ENCODE measurements at regions not wholly inside any gene's neighbourhood (a gene's known extent, or its start where the extent isn't known, plus 50 kb on each side); places are given as distances from the start of the nearest gene placed in this dataset.
"Not testable (repeated sequence)": the region's sequence is repeated elsewhere in the genome, so short reads cannot be mapped to it uniquely, and the experiment has no call there.

DNA sequence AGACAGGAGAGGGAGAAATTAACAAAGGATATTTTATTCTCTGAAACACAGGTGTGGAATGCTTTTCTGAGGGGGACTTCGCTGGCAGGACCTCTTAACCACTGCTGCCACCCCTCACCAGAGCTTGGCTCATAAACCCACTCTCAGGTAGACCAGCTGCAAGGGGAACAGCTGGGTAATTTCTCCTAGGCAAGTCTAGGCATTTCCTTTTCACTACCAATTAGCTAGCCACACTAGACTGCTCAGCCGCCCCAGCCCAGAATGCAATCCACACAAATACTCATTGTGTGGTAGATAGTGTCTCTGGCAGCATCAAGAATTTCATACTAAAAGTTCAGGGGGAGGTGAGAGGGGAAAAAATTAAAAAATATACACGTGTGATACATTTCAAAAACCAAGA lies 267.6 kb upstream of the ID4 start:
- DNase-seq: no peak

DNA sequence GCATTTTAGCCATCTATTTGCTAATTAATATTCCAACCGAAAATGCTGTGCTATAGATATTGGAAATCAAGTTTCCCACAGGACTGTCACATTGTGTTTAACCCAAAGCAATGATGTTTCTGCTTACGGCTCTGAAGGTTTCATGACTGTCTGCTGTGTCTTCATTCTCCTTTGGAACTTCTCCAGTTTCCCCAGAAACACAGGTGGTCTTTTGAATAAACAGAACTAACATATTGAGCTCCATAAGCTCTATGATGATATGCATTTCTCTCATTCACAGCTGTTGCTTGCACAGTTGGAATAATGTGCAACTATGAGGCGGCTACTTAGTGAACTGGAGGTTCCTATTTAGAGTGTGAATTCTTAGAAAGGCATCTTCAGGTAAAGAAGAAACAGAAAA lies 266.0 kb upstream of the ID4 start:
- no peak for DNase-seq

GRCh38 chr6:19578481-19578880 lies 258.7 kb upstream of the ID4 start:
- no peak for DNase-seq

- not testable (repeated sequence) for DNase-seq
Observed at GRCh38 chr6:19584207-19584606, 253.0 kb upstream of the ID4 start.

- DNase-seq: no peak
Observed at GRCh38 chr6:19587238-19587942, 249.8 kb upstream of the ID4 start.

DNA sequence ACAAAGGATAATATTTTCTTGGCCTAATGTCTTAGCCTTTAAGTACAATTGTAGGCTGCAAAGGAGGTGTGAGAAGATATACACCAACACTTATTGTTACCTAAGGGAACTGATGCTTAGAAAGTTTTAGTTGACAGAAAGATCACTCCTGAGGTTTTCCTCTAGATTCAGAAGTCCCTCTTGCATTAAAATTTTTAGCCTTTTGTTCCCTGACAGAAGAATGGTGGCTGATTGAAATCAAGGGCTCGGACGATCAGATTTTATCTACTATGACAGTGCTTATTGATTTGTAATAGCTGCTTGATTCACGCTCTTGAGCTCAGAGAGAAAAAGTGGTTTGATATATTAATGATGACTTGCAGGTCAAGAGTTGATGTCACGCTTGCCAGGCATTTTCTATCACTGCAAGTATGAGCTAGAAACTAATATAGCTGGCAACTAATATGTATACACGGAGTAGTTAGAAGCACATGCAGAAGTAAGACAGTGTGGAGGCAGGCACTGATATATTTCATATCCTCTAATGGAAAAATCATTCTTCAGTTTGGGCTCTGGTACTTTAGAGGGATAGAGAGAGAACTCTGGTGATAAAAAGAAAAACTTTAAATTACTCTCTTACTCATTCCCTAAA lies 246.6 kb upstream of the ID4 start:
- no peak for DNase-seq

DNA sequence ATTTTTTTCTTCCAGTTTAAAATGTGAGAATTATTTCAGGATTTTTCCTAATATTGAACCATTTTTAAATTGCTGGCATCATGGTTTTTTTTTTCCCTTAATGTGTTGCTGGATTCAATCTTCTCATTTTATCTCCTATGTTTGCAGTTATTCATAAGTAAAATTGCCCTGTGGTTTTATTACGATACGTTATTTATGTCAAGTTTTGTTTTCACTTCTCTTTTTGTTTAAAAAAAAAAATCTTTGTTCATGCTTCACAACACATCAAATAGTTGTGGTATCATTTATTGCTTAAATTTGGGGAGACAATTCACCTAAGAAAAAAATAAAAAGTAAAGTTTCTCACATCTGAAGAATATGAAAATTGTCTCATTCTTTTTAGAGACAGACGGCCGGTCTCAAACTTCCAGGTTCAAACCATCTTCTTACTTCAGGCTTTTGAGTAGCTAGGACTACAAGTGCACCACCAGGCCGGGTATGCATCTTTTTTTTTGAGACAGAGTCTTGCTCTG lies 239.3 kb upstream of the ID4 start:
- DNase-seq: no peak

DNA sequence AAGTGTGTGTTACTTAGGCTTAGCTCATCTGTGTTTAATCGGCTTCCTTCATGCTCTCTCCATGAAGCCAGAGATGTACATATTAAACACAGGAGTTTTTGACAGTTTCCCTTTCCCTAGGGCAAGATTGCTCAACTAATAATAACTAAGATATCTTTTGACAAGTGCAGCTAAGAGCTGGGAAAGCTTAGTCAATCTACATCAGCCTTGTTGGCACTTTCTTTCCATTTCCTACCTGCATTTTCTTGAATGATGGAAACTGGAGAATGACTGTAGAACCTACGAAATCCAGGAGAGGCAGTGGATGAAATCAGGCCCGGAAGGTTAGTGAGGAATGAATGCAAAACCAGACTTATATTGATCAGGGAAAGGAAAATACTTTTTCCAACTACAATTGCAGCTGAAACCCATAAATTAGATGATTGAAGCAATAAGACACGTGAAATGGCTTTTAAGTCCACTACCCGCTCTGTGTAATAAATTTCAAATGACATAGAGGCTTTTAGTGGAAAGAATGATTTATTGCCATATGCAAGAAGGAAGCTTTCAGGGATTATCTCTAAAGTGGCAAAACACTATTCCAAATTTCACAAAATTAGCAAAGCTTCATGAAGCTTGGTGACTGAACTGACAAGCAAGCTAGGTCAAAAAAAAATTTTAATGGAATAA lies 237.2 kb upstream of the ID4 start:
- DNase-seq: no peak

- no peak for DNase-seq
Observed at GRCh38 chr6:19602434-19603013, 234.6 kb upstream of the ID4 start.

GRCh38 chr6:19603721-19604120 lies 233.4 kb upstream of the ID4 start:
- no peak for DNase-seq

- no peak for DNase-seq
Observed at GRCh38 chr6:19605624-19606023, 231.5 kb upstream of the ID4 start.

DNA sequence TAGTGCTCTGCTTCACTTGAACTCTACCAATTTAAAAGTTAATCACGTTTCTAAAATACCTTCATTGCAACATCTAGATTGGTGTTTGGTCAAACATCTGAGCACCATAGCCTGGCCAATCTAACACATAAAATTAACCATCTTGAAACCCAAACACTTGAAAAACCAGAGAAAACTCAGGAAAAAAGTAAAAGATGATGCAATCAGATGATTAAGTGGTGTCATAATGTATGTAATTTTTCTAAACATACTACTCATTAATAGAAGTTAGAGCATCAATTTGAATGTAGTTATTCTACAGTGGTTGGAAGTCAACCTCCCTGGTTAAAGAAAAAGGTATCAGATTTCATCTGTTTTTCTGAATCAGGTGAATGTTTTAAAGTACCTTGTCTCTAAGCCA lies 228.6 kb upstream of the ID4 start:
- DNase-seq: no peak

DNA sequence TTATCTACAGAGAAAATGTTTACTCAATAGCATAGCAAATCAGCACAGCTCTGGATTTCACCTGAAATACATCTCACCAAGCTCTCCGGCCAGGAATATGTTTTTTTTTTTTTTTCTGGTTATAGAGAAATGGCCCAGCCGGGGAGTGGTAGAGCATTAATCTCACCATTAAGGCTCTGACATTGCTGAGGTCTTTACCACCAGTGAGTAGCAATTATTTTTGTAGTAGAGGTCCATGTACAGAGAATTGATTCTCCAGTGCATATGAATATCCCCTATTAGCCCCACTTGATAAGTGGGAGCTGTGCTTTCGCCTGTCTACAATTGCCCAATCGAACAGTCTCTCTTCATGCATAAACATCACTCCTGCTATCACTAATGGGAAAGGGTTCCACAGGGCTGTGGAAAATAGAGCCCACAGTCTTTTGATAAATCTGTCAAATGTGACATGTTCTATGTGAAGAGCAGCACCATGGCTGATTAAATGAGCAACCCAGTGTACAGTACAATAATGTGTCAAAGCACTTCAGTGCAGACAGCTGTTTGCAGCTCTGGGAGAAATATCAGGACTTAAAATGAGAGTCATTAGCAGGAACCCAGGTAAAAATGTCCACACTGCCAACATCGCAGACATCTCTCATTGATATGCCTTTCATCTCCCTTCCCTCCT lies 227.1 kb upstream of the ID4 start:
- no peak for DNase-seq

DNA sequence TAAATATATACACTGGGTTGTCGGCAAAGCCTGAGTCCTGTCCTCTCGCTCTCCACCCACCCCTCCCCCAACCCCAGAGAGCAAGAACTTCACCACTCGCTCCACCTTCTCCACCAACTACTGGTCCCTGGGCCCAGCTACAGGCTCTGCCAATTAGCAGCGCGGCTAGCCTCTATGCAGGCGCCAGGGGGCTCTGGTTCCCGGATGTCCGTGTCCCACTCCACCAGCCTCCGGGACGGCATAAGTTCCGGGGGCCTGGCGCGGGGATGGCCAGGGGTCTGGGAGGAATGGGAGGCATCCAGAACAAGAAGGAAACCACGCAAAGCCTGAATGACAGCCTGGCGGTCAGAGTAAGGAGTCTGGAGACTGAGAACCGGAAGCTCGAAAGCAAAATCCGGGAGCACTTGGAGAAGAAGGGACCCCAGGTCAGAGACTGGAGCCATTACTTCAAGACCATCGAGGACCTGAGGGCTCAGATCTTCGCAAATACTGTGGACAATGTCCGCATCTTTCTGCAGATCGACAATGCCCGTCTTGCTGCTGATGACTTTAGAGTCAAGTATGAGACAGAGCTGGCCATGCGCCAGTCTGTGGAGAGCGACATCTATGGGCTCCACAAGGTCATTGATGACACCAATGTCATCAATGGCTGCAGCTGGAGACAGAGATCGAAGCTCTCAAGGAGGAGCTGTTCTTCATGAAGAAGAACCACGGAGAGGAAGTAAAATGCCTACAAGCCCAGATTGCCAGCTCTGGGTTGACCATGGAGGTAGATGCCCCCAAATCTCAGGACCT lies 224.3 kb upstream of the ID4 start:
- DNase-seq: not testable (repeated sequence)

- DNase-seq: no peak
Observed at GRCh38 chr6:19613678-19614077, 223.5 kb upstream of the ID4 start.

DNA sequence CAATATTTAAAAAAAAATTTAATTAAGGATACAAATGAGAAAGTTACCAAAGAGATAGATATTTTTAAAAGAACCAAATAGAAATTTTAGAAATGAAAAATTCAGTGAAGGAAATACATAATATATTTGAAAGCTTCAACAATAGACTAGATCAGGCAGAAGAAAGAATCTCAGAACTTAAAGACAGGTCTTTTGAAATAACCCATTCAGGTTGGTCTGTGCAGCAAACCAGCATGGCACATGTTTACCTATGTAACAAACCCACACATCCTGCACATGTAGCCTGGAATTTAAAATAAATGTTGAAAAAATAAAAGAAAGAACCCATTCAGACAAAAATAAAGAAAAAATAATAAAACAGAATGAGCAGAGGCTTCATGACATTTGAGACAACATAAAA lies 221.1 kb upstream of the ID4 start:
- no peak for DNase-seq

DNA sequence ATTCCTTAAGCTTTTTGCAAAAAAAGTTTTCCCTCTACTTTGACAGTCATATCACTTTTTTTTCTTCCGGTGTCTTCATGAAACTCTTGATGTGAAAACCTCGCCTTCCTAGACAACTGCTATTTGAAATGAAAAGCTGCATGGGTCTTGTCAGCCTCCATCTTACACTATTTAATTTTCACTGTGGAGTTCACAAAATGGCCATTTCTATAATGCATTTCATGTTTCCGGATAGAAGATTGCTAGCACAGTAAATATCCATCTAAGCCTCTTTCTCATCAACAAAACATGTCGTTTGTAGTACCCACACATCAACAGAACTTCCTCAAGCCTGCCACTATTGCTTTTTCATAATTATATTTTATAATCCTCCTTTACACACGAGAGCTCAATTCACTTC lies 204.9 kb upstream of the ID4 start:
- no peak for DNase-seq

GRCh38 chr6:19632786-19633185 lies 204.4 kb upstream of the ID4 start:
- no peak for DNase-seq

DNA sequence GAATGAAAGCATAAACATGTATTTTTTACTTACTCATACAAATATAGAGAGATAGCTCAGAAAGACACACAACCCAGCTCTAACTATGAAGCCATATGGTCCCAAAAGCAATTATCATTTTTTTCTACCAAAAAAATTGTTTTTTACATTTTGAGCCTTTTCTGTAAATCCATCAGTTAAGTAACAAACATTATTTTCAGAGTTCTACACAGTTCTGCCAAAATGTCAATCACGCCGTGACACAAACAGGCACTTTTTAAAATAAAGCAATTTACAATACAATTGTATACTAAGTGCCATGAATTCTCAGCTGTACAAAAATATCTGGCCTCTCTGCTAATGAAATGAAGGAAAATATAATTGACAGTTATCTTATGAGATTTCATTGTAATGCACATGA lies 201.4 kb upstream of the ID4 start:
- DNase-seq: no peak

- DNase-seq: no peak
Observed at GRCh38 chr6:19637010-19637409, 200.2 kb upstream of the ID4 start.

- DNase-seq: no peak
Observed at GRCh38 chr6:19638931-19639330, 198.2 kb upstream of the ID4 start.

DNA sequence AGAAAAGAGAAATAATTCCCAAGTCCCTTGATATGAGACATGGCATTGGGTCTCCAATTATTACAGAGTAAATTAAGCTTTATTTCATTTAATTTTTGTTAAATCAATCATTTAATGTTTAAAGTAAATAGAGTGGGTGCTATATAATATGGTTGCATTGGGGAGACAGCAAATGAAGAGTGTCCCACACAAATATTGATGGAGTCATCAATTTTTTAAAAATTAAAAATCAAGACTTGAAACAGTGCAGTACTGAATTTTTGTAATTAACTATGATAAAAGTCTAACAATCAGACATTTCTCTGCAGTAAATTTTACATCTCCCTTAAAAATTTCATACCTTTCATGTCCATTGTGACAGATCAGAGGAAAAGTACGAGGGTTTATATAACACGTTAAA lies 193.9 kb upstream of the ID4 start:
- DNase-seq: no peak

Data from activated naive CD4-positive, alpha-beta T cell (primary cell).